ENCODE measurements at regions not wholly inside any gene's neighbourhood (a gene's known extent, or its start where the extent isn't known, plus 50 kb on each side); places are given as distances from the start of the nearest gene placed in this dataset.

GRCh38 chr9:27683181-27683580 is 109.9 kb upstream of the C9orf72 start:
- TF ChIP-seq MYC (IDR thresholded peaks at IDR 0.05; ENCODE audit: low read depth, low read length): no peak
- TF ChIP-seq JUN (IDR thresholded peaks at IDR 0.05; ENCODE audit: borderline replicate concordance, insufficient read depth, insufficient read length, low read depth): no peak
- TF ChIP-seq CTCF (IDR thresholded peaks at IDR 0.05; ENCODE audit: extremely low read depth in 1 of 2, insufficient read depth in 1 of 2, low read depth in 1 of 2, low read length in 2 of 2): no peak
- TF ChIP-seq FOS (IDR thresholded peaks at IDR 0.05; ENCODE audit: borderline replicate concordance, insufficient read depth, low read length): no peak
- TF ChIP-seq EZH2 (IDR thresholded peaks at IDR 0.05; ENCODE audit: borderline replicate concordance, low read depth, low read length, severe bottlenecking): no peak
- no peak for TF ChIP-seq MAX (IDR thresholded peaks at IDR 0.05; ENCODE audit: insufficient read depth, insufficient read length)
- no peak for TF ChIP-seq POLR2A (IDR thresholded peaks at IDR 0.05; ENCODE audit: low read depth, low read length)
- no peak for TF ChIP-seq GATA2 (IDR thresholded peaks at IDR 0.05; ENCODE audit: insufficient read depth, insufficient read length, low read depth, low read length)
- TF ChIP-seq POLR2AphosphoS5 (IDR thresholded peaks at IDR 0.05; ENCODE audit: insufficient read depth, low read depth, low read length): no peak
- no peak overlapping the region for H3K4me3 ChIP-seq (replicated peaks in 1 of 3; ENCODE audit: insufficient read depth in 1 of 3, low read depth in 1 of 3, low read length in 3 of 3)
- H3K27ac ChIP-seq (ENCODE audit: insufficient read depth, low read depth, low read length): no peak overlapping the region
- no peaks in the 10 kb centered on the region for H3K4me1 ChIP-seq (ENCODE audit: control insufficient read depth, extremely low read depth, insufficient read depth, low read length)
- no peak overlapping the region for H2AFZ ChIP-seq (ENCODE audit: low read depth, low read length)
- no peak for DNase-seq (ENCODE audit: low read depth, low spot score)
- dilution Hi-C loops (cut with MboI; ENCODE audit: extremely low pct_ligation_motif_present, low sequenced_read_pairs): no loop called here
- H3K27me3 ChIP-seq (ENCODE audit: control insufficient read depth in 2 of 2, insufficient read depth in 2 of 2, low read length in 2 of 2): no peaks in the 10 kb centered on the region
- no peak overlapping the region for H3K9ac ChIP-seq (replicated peaks; ENCODE audit: extremely low read depth, insufficient read depth, low read length)
- no peaks in the 10 kb centered on the region for H3K9me3 ChIP-seq (replicated peaks; ENCODE audit: control insufficient read depth, insufficient read depth, low read length)
- no peaks in the 10 kb centered on the region for H3K9me1 ChIP-seq (replicated peaks; ENCODE audit: control insufficient read depth, extremely low read depth, insufficient read depth, low read length)
- H3K79me2 ChIP-seq (ENCODE audit: control insufficient read depth, insufficient read depth, low read length): no peaks in the 10 kb centered on the region
- H3K36me3 ChIP-seq (ENCODE audit: control insufficient read depth in 2 of 2, extremely low read depth in 1 of 2, insufficient read depth in 2 of 2, low read length in 2 of 2): no peaks in the 10 kb centered on the region
- ChIA-PET CTCF (no interaction called here), POLR2A (no interaction called here)
- no TSS peak for BruUV-seq (replicated peaks)
- FAIRE-seq: no peak
- intact Hi-C loops (cut with micrococcal nuclease): no loop called here
- no peak overlapping the region for H3K4me2 ChIP-seq (ENCODE audit: insufficient read depth, low read length)
- no peaks in the 10 kb centered on the region for H4K20me1 ChIP-seq (replicated peaks; ENCODE audit: control insufficient read depth, extremely low read depth, insufficient read depth, low read length)
